Activated CD4-positive, alpha-beta T cell treated with anti-CD3 and anti-CD28 coated beads, Interleukin-2, amount 10 ng/mL, durations not matched to agents 24 days and 14 days (primary cell): ENCODE measurements at regions not wholly inside any gene's neighbourhood (a gene's known extent, or its start where the extent isn't known, plus 50 kb on each side); places are given as distances from the start of the nearest gene placed in this dataset.
A peak's percentile ranks its signal among the peaks of the same experiment; 100 is the strongest.

Experiments used
- DNase-seq: peaks from one replicate; pipeline ENCODE4 v3.0.0; 2022
- H3K27ac Mint-ChIP-seq: one replicate; pipeline ENCODE4 v1.8.0; 2022; ENCODE audit warnings: mild to moderate bottlenecking, mixed read lengths
- H3K27me3 Mint-ChIP-seq: one replicate; pipeline ENCODE4 v1.8.0; 2022; ENCODE audit warnings: mixed read lengths
- H3K36me3 Mint-ChIP-seq: one replicate; pipeline ENCODE4 v1.8.0; 2022; ENCODE audit warnings: low read depth, mild to moderate bottlenecking, mixed read lengths
- H3K4me1 Mint-ChIP-seq: one replicate; pipeline ENCODE4 v1.8.0; 2021; ENCODE audit warnings: mixed read lengths
- H3K4me3 Mint-ChIP-seq: one replicate; pipeline ENCODE4 v1.8.0; 2022; ENCODE audit warnings: mild to moderate bottlenecking, moderate library complexity, mixed read lengths
- H3K9me3 Mint-ChIP-seq: one replicate; pipeline ENCODE4 v1.8.0; 2021; ENCODE audit warnings: mixed read lengths
- intact Hi-C: fragments of 100-400 bp; cut with micrococcal nuclease; formaldehyde crosslinking; loops from one replicate; pipeline ENCODE4 v1.15.1; 2023

GRCh38 chr11:79582434-79582833 is 141.6 kb upstream of the TENM4 start:
- Mint-ChIP-seq H3K4me3 (no peak overlapping the region), H3K36me3 (no peaks in the 10 kb centered on the region), H3K27me3 (no peaks in the 10 kb centered on the region), H3K27ac (no peak overlapping the region), H3K9me3 (peaks cover 3% of the 10 kb centered on the region), H3K4me1 (no peaks in the 10 kb centered on the region)
- no peak for DNase-seq
- intact Hi-C loops = no loop called here

- no peak for DNase-seq
- intact Hi-C loops = no loop called here
- no peaks in the 10 kb centered on the region for H3K36me3 Mint-ChIP-seq
- H3K4me1 Mint-ChIP-seq = no peaks in the 10 kb centered on the region
- H3K4me3 Mint-ChIP-seq = no peak overlapping the region
- H3K9me3 Mint-ChIP-seq = no peaks in the 10 kb centered on the region
- no peaks in the 10 kb centered on the region for H3K27me3 Mint-ChIP-seq
- H3K27ac Mint-ChIP-seq = no peak overlapping the region
These were observed 138.2 kb upstream of the TENM4 start for GRCh38 chr11:79579063-79579462.

- Mint-ChIP-seq H3K4me3 (no peak overlapping the region), H3K27me3 (no peaks in the 10 kb centered on the region), H3K36me3 (no peaks in the 10 kb centered on the region), H3K4me1 (no peaks in the 10 kb centered on the region), H3K27ac (no peak overlapping the region), H3K9me3 (no peaks in the 10 kb centered on the region)
- DNase-seq = no peak
- intact Hi-C loops = no loop called here
These were observed 137.3 kb upstream of the TENM4 start for GRCh38 chr11:79578116-79578515.

- H3K4me1 Mint-ChIP-seq = peaks cover 2% of the 10 kb centered on the region
- DNase-seq = no peak
- no peak overlapping the region for H3K4me3 Mint-ChIP-seq
- no peaks in the 10 kb centered on the region for H3K27me3 Mint-ChIP-seq
- no peaks in the 10 kb centered on the region for H3K9me3 Mint-ChIP-seq
- intact Hi-C loops = no loop called here
- H3K36me3 Mint-ChIP-seq = no peaks in the 10 kb centered on the region
- H3K27ac Mint-ChIP-seq = no peak overlapping the region
These were observed 134.9 kb upstream of the TENM4 start for GRCh38 chr11:79575701-79576100.

- intact Hi-C loops = no loop called here
- Mint-ChIP-seq H3K27me3 (no peaks in the 10 kb centered on the region), H3K27ac (peak overlapping the region; percentile 18), H3K9me3 (peaks cover 18% of the 10 kb centered on the region), H3K4me1 (peaks cover 2% of the 10 kb centered on the region), H3K4me3 (no peak overlapping the region), H3K36me3 (peaks cover 2% of the 10 kb centered on the region)
- no peak for DNase-seq
These were observed 129.3 kb upstream of the TENM4 start for GRCh38 chr11:79570104-79570503.

- no peak overlapping the region for H3K4me3 Mint-ChIP-seq
- H3K27me3 Mint-ChIP-seq = no peaks in the 10 kb centered on the region
- peaks cover 18% of the 10 kb centered on the region for H3K9me3 Mint-ChIP-seq
- H3K27ac Mint-ChIP-seq = no peak overlapping the region
- intact Hi-C loops = no loop called here
- DNase-seq = no peak
- H3K36me3 Mint-ChIP-seq = peaks cover 2% of the 10 kb centered on the region
- H3K4me1 Mint-ChIP-seq = no peaks in the 10 kb centered on the region
These were observed 123.6 kb upstream of the TENM4 start for GRCh38 chr11:79564288-79564925.

GRCh38 chr11:79561496-79561895 is 120.7 kb upstream of the TENM4 start:
- Mint-ChIP-seq H3K27me3 (no peaks in the 10 kb centered on the region), H3K4me1 (no peaks in the 10 kb centered on the region), H3K27ac (no peak overlapping the region), H3K4me3 (no peak overlapping the region), H3K36me3 (no peaks in the 10 kb centered on the region), H3K9me3 (peaks cover 10% of the 10 kb centered on the region)
- no peak for DNase-seq
- intact Hi-C loops = no loop called here

- H3K27me3 Mint-ChIP-seq = no peaks in the 10 kb centered on the region
- H3K36me3 Mint-ChIP-seq = no peaks in the 10 kb centered on the region
- no peaks in the 10 kb centered on the region for H3K9me3 Mint-ChIP-seq
- no peak for DNase-seq
- H3K4me1 Mint-ChIP-seq = no peaks in the 10 kb centered on the region
- H3K4me3 Mint-ChIP-seq = no peak overlapping the region
- H3K27ac Mint-ChIP-seq = no peak overlapping the region
- intact Hi-C loops = no loop called here
These were observed 110.0 kb upstream of the TENM4 start for GRCh38 chr11:79550809-79551208.

GRCh38 chr11:79547256-79547655 is 106.4 kb upstream of the TENM4 start:
- no peaks in the 10 kb centered on the region for H3K4me1 Mint-ChIP-seq
- H3K4me3 Mint-ChIP-seq = no peak overlapping the region
- no peak overlapping the region for H3K27ac Mint-ChIP-seq
- H3K27me3 Mint-ChIP-seq = no peaks in the 10 kb centered on the region
- no peaks in the 10 kb centered on the region for H3K9me3 Mint-ChIP-seq
- intact Hi-C loops = no loop called here
- no peak for DNase-seq
- H3K36me3 Mint-ChIP-seq = no peaks in the 10 kb centered on the region

- no peaks in the 10 kb centered on the region for H3K36me3 Mint-ChIP-seq
- intact Hi-C loops = no loop called here
- no peaks in the 10 kb centered on the region for H3K9me3 Mint-ChIP-seq
- H3K27me3 Mint-ChIP-seq = no peaks in the 10 kb centered on the region
- no peak overlapping the region for H3K4me3 Mint-ChIP-seq
- no peak overlapping the region for H3K27ac Mint-ChIP-seq
- H3K4me1 Mint-ChIP-seq = no peaks in the 10 kb centered on the region
- no peak for DNase-seq
These were observed 105.5 kb upstream of the TENM4 start for GRCh38 chr11:79546351-79546750.

GRCh38 chr11:79544361-79544760 is 103.5 kb upstream of the TENM4 start:
- no peaks in the 10 kb centered on the region for H3K27me3 Mint-ChIP-seq
- no peaks in the 10 kb centered on the region for H3K4me1 Mint-ChIP-seq
- intact Hi-C loops = no loop called here
- no peak overlapping the region for H3K4me3 Mint-ChIP-seq
- no peaks in the 10 kb centered on the region for H3K36me3 Mint-ChIP-seq
- no peaks in the 10 kb centered on the region for H3K9me3 Mint-ChIP-seq
- no peak overlapping the region for H3K27ac Mint-ChIP-seq
- DNase-seq = no peak

GRCh38 chr11:79543101-79543500 is 102.3 kb upstream of the TENM4 start:
- no peaks in the 10 kb centered on the region for H3K36me3 Mint-ChIP-seq

GRCh38 chr11:79541466-79541865 is 100.6 kb upstream of the TENM4 start:
- no peaks in the 10 kb centered on the region for H3K27me3 Mint-ChIP-seq

More at GRCh38 chr11:79543101-79543500, 102.3 kb upstream of the TENM4 start:
- intact Hi-C loops = no loop called here
- no peaks in the 10 kb centered on the region for H3K27me3 Mint-ChIP-seq
- DNase-seq = no peak
- no peak overlapping the region for H3K4me3 Mint-ChIP-seq
- no peaks in the 10 kb centered on the region for H3K4me1 Mint-ChIP-seq
- H3K9me3 Mint-ChIP-seq = no peaks in the 10 kb centered on the region
- H3K27ac Mint-ChIP-seq = no peak overlapping the region

GRCh38 chr11:79538775-79539174 is 97.9 kb upstream of the TENM4 start:
- H3K36me3 Mint-ChIP-seq = no peaks in the 10 kb centered on the region
- no peaks in the 10 kb centered on the region for H3K4me1 Mint-ChIP-seq
- intact Hi-C loops = no loop called here
- DNase-seq = no peak
- H3K27me3 Mint-ChIP-seq = no peaks in the 10 kb centered on the region
- H3K9me3 Mint-ChIP-seq = peaks cover 6% of the 10 kb centered on the region
- H3K27ac Mint-ChIP-seq = no peak overlapping the region
- no peak overlapping the region for H3K4me3 Mint-ChIP-seq

More at GRCh38 chr11:79541466-79541865, 100.6 kb upstream of the TENM4 start:
- H3K36me3 Mint-ChIP-seq = no peaks in the 10 kb centered on the region
- no peaks in the 10 kb centered on the region for H3K4me1 Mint-ChIP-seq
- H3K27ac Mint-ChIP-seq = no peak overlapping the region
- H3K4me3 Mint-ChIP-seq = no peak overlapping the region
- DNase-seq = no peak
- intact Hi-C loops = no loop called here
- H3K9me3 Mint-ChIP-seq = peaks cover 2% of the 10 kb centered on the region
